ENCODE measurements at regions not wholly inside any gene's neighbourhood (a gene's known extent, or its start where the extent isn't known, plus 50 kb on each side); places are given as distances from the start of the nearest gene placed in this dataset.

GRCh38 chr10:8752146-8752843 lies 697.8 kb downstream of the GATA3 start:
- no peak for DNase-seq (ENCODE audit: low read depth in 1 of 2, low spot score in 1 of 2)

- DNase-seq (ENCODE audit: low read depth in 1 of 2, low spot score in 1 of 2), result no peak
Observed at GRCh38 chr10:8758029-8758428, 703.5 kb downstream of the GATA3 start.

- no peak for DNase-seq (ENCODE audit: low read depth in 1 of 2, low spot score in 1 of 2)
Observed at GRCh38 chr10:8766899-8767298, 712.4 kb downstream of the GATA3 start.

- no peak for DNase-seq (ENCODE audit: low read depth in 1 of 2, low spot score in 1 of 2)
Observed at GRCh38 chr10:8767591-8767990, 713.1 kb downstream of the GATA3 start.

GRCh38 chr10:8768341-8768740 lies 713.9 kb downstream of the GATA3 start:
- no peak for DNase-seq (ENCODE audit: low read depth in 1 of 2, low spot score in 1 of 2)

GRCh38 chr10:8768852-8769251 lies 714.4 kb downstream of the GATA3 start:
- DNase-seq (ENCODE audit: low read depth in 1 of 2, low spot score in 1 of 2), result no peak

- DNase-seq (ENCODE audit: low read depth in 1 of 2, low spot score in 1 of 2), result no peak
Observed at GRCh38 chr10:8776926-8777622, 722.6 kb downstream of the GATA3 start.

- DNase-seq (ENCODE audit: low read depth in 1 of 2, low spot score in 1 of 2), result no peak
Observed at GRCh38 chr10:8778713-8779112, 724.2 kb downstream of the GATA3 start.

- no peak for DNase-seq (ENCODE audit: low read depth in 1 of 2, low spot score in 1 of 2)
Observed at GRCh38 chr10:8787649-8788048, 733.2 kb downstream of the GATA3 start.

- DNase-seq (ENCODE audit: low read depth in 1 of 2, low spot score in 1 of 2), result no peak
Observed at GRCh38 chr10:8790390-8790789, 735.9 kb downstream of the GATA3 start.

GRCh38 chr10:8794860-8795259 lies 740.4 kb downstream of the GATA3 start:
- DNase-seq (ENCODE audit: low read depth in 1 of 2, low spot score in 1 of 2), result no peak

GRCh38 chr10:8800426-8800825 lies 745.9 kb downstream of the GATA3 start:
- DNase-seq (ENCODE audit: low read depth in 1 of 2, low spot score in 1 of 2), result no peak

- no peak for DNase-seq (ENCODE audit: low read depth in 1 of 2, low spot score in 1 of 2)
Observed at GRCh38 chr10:8803992-8804391, 749.5 kb downstream of the GATA3 start.

- no peak for DNase-seq (ENCODE audit: low read depth in 1 of 2, low spot score in 1 of 2)
Observed at GRCh38 chr10:8810677-8811076, 756.2 kb downstream of the GATA3 start.

- DNase-seq (ENCODE audit: low read depth in 1 of 2, low spot score in 1 of 2), result no peak
Observed at GRCh38 chr10:8811201-8811600, 756.7 kb downstream of the GATA3 start.

- no peak for DNase-seq (ENCODE audit: low read depth in 1 of 2, low spot score in 1 of 2)
Observed at GRCh38 chr10:8815969-8816368, 761.5 kb downstream of the GATA3 start.

- DNase-seq (ENCODE audit: low read depth in 1 of 2, low spot score in 1 of 2), result no peak
Observed at GRCh38 chr10:8817299-8817698, 762.8 kb downstream of the GATA3 start.

GRCh38 chr10:8825611-8826010 lies 771.1 kb downstream of the GATA3 start:
- no peak for DNase-seq (ENCODE audit: low read depth in 1 of 2, low spot score in 1 of 2)

- no peak for DNase-seq (ENCODE audit: low read depth in 1 of 2, low spot score in 1 of 2)
Observed at GRCh38 chr10:8829592-8829991, 775.1 kb downstream of the GATA3 start.

GRCh38 chr10:8830048-8830447 lies 775.6 kb downstream of the GATA3 start:
- no peak for DNase-seq (ENCODE audit: low read depth in 1 of 2, low spot score in 1 of 2)

GRCh38 chr10:8830876-8831275 lies 776.4 kb downstream of the GATA3 start:
- DNase-seq (ENCODE audit: low read depth in 1 of 2, low spot score in 1 of 2), result no peak

- DNase-seq (ENCODE audit: low read depth in 1 of 2, low spot score in 1 of 2), result no peak
Observed at GRCh38 chr10:8835453-8836167, 781.1 kb downstream of the GATA3 start.

Data from activated T-helper 1 cell treated with anti-CD3 and anti-CD28 coated beads, Interleukin-2, amount 50 U/mL, for 16 hours (primary cell).